G401.6 (cell line): ENCODE measurements at regions not wholly inside any gene's neighbourhood (a gene's known extent, or its start where the extent isn't known, plus 50 kb on each side); places are given as distances from the start of the nearest gene placed in this dataset.
A peak's percentile ranks its signal among the peaks of the same experiment; 100 is the strongest.

ENCODE experiments used
- FAIRE-seq: peaks from 2 replicates; lab custom pipeline; 2012; peaks lifted over from hg19 to GRCh38; lab: Jason Lieb, UNC

GRCh38 chr4:126047114-126047513 lies 732.4 kb downstream of the FAT4 start:
- no peak for FAIRE-seq

DNA sequence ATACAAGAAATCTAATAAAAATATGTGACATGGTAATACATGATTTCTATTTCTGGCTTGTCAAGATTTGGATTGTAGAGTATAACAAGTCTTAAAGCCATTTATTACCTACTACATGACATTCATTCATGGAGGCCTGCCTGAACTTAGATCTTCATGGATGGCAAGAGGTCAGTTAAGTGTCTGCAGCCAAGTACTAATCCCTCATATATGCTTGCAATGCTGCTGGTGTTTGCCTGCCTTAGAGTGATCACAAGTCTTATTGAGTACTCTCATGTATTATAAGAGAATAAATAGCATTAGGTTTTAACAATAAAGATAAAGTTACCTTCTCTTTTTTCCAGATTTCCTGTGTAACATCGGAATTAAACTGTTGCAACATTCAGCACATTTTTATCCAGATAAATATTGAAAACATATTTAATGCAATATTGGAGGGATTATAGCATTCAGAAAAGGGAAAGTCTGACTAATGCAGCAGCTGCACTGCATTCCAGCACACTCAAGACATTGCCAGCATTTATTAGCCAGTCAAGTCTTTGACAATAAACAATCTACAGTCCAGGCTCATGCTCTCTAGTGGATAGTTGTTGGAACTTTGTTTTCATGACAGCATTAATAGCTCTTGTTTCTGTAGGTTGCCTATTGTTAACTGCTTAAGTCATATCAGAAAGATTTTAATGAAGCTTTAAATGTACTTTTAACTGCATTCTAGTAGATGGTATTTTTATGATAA lies 737.1 kb downstream of the FAT4 start:
- no peak for FAIRE-seq

DNA sequence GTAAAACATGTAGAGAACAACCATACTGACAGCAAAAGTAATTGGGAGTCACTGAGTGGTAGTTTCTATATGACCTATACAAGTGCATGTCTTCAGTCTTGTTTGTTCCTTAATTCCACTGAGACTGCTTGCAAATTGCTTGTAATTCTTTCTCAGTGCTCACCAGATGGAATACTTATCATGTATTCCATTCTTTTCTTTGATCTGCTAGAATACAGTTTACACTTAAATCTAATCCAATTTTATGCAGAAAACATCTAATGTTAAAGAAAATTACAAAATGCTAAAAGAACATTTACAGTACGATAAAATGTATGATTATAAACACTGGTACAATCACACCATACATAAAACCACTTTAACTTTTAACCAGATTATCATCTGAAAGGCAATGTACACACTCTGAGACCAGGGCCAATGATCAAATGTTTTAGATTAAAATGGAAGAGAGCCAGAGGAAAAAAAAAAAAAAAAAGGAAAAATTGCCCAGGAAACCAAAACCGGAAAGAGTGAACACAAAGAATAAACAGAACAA lies 741.4 kb downstream of the FAT4 start:
- no peak for FAIRE-seq

GRCh38 chr4:126057371-126057770 lies 742.6 kb downstream of the FAT4 start:
- FAIRE-seq, result no peak

GRCh38 chr4:126058596-126058995 lies 743.8 kb downstream of the FAT4 start:
- FAIRE-seq, result no peak

- no peak for FAIRE-seq
Measured at GRCh38 chr4:126061655-126062054, 746.9 kb downstream of the FAT4 start.

- FAIRE-seq, result no peak
Measured at GRCh38 chr4:126065016-126065415, 750.3 kb downstream of the FAT4 start.

DNA sequence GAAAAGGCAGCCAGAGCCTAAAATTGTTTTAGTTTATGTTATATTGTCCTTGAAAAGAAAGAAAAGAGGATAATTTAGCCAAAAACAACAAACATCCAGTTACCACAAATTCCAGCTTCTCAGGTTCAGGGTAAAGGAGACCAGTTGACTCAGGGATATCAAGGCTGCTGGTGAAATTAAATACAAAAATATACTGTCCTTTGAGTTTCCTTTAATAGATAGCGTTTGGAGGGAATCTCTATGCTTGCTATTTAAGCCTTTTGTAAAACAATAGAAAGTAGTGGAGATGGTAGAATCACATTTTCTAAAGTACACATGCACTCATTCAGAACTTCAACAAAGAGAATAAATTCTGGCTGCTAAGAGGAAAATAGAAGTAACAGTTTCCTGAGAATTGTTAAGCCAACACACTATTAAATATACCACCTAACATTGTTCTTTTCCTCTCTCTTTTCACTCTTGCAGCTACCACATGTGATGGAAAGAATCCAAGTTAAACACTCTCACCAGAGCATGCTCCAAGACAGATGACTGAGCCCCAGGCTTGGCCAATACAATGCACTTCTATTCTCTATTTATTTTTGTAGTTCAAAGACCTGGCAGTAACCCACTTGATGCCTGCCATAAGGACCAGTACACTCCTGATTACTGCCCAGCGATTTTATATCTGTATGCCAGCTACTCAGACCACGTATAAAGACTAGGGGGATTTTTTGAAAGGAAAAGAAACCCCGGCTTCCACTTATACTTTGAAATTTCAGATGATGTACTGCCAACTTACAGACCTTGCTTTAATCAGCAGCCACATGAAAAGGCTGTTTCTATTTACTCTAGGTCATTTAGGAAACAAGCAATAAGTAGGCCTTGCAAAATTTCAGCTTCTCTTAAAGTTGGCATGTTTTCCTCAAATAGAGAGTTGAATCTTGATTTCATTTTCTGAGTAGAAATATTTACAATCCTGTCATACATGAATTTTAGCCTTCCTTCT lies 756.9 kb downstream of the FAT4 start:
- no peak for FAIRE-seq

GRCh38 chr4:126081336-126081735 lies 766.6 kb downstream of the FAT4 start:
- FAIRE-seq, result no peak

DNA sequence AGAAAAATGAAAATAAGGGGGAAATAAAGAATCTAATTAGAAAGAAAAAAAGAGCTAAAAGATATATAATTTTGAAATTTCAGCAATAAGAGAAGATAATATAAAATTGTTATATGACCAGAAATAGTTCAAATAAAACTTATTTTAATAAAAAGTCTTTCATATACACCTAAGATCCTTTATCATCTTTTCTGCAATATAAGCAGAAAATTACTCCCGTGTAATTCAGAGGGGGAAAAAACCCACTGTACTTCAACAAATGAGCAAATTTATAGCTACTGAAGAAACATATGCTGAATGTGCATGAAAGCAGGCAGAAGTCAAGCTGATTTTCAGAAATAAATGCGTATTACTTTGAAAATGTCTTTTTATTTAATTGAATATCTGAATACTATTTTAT lies 771.3 kb downstream of the FAT4 start:
- FAIRE-seq, result no peak

- no peak for FAIRE-seq
Measured at GRCh38 chr4:126087101-126087500, 772.3 kb downstream of the FAT4 start.

- FAIRE-seq, result no peak
Measured at GRCh38 chr4:126097155-126097799, 782.5 kb downstream of the FAT4 start.

DNA sequence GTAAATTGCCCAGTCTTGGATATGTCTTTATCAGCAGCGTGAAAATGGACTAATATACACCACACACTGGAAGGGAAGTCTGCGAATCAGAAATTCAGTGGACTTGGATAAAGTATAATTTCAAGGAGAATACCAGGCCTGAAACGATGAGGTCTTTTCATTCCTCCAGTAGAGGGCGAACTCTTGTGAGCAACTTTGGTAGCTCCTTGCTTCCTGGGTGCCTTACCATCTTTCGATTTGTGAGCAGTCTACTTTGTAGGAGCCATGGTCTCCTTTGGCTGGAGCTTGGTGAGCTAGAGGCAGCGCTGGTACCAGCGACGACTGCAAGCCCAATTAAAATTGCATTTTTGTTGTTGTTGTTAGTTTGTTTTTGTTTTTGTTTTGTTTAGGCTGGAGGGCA lies 791.9 kb downstream of the FAT4 start:
- no peak for FAIRE-seq

DNA sequence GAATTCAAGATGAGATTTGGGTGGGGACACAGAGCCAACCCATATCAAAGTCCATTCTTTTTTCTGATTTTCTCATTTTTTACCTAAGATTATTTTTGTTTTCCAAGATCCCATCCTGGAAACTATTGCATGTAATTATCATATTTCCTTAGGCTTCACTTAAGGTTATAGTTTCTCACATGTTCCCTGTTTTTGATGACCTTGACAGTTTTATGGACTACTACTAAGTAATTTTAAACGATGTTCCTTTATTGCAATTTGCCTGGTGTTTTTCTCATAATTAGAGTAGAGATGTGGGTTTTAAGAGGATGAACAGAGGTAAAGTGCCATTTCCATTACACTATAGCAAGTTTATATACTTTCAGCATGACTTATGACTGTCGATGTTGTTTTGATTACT lies 795.1 kb downstream of the FAT4 start:
- FAIRE-seq, result no peak

DNA sequence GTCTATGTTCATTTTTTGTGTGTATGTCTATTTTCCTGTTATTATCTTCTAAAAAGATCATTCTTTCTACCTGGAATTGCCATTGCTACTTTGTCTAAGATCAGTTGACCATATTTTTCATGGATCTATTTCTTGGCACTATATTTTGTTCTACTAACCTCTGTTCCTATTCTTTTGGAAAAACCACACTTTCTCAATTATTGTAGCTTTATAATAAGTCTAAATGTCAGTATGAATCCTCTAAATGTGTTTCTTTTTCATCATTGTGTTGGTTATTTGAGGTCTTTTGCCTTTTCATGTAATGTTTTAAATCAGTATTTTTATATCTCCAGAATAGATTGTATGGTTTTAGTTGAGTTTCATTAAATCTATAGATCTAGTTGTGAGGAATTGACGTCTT lies 798.3 kb downstream of the FAT4 start:
- FAIRE-seq, result peak; percentile 6

- no peak for FAIRE-seq
Measured at GRCh38 chr4:126123611-126124325, 809.0 kb downstream of the FAT4 start.

- FAIRE-seq, result no peak
Measured at GRCh38 chr4:126124818-126125217, 810.1 kb downstream of the FAT4 start.

- no peak for FAIRE-seq
Measured at GRCh38 chr4:126130215-126130614, 815.5 kb downstream of the FAT4 start.

DNA sequence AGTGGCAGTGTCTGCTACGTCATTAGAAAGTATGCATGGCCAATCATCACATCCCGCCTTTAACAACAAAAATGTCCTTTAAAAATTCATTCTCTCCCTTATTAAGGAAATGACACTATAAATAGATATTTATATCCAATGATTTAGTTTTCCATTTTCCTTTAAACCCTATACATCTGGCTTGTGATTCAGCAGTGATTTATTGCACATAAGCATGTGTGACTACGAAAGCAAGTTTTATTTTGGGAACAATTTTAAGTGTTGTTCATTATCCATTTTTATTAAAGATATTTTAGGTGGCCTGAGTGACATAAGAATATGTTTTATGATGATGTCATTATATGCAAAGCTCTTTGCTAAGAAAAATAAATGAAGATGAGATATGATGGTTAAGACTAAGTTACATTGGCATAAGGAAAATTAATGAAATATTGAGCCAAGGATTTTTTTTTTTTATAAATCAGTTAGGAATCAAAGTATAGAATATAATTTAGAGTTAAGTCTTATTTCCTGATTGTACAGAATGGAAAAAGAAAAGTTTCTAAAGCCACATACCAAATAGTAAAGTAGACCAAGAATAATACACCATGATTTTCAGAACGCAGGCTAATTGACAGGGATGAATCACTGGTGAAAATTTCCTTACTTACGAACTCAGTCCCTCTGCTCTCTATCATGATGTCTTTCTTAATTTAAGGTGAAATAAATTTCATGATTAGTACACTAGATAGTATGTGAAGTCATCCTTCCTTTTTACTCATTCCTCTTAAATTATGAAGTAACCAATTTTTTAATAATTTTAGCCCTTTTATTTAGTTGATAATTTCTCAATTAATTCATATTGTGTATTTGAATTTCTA lies 822.4 kb downstream of the FAT4 start:
- FAIRE-seq, result no peak

- FAIRE-seq, result no peak
Measured at GRCh38 chr4:126137782-126138170, 823.0 kb downstream of the FAT4 start.
